ENCODE measurements at regions not wholly inside any gene's neighbourhood (a gene's known extent, or its start where the extent isn't known, plus 50 kb on each side); places are given as distances from the start of the nearest gene placed in this dataset.

DNA sequence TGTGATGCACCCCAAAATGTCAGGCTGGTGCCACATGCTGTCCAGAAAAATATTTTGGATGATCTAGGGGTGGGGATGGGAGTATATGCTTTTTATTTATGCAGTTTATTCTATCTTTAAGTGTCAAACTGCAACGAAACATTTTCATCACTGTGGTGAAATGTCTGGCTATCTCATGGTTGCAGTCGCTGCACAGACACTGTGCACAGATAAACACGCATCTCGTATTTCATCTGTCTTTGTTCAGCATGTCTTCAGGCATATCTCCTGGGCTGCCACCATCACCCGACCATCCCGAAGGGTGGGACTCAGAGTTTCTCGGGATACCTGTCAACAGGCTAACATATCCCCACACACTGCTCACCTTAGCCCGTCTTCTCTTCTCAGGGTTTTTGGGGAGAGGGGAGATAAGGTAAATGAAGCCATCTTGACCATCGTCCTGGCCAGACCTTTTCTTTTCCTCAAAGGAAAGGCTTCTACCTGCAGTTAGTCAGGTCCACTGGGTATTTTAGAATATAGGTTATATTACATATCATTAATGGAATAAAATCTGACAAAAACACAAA is 80.7 kb upstream of the NABP1 start:
- TF ChIP-seq, protein P1, sequence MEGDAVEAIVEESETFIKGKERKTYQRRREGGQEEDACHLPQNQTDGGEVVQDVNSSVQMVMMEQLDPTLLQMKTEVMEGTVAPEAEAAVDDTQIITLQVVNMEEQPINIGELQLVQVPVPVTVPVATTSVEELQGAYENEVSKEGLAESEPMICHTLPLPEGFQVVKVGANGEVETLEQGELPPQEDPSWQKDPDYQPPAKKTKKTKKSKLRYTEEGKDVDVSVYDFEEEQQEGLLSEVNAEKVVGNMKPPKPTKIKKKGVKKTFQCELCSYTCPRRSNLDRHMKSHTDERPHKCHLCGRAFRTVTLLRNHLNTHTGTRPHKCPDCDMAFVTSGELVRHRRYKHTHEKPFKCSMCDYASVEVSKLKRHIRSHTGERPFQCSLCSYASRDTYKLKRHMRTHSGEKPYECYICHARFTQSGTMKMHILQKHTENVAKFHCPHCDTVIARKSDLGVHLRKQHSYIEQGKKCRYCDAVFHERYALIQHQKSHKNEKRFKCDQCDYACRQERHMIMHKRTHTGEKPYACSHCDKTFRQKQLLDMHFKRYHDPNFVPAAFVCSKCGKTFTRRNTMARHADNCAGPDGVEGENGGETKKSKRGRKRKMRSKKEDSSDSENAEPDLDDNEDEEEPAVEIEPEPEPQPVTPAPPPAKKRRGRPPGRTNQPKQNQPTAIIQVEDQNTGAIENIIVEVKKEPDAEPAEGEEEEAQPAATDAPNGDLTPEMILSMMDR (IDR thresholded peaks at IDR 0.05; ENCODE audit: insufficient read depth, low read depth, low read length) = no peak
- TF ChIP-seq EZH2 (IDR thresholded peaks at IDR 0.05; ENCODE audit: insufficient read depth, low read length) = no peak
